ENCODE measurements at regions not wholly inside any gene's neighbourhood (a gene's known extent, or its start where the extent isn't known, plus 50 kb on each side); places are given as distances from the start of the nearest gene placed in this dataset.

DNA sequence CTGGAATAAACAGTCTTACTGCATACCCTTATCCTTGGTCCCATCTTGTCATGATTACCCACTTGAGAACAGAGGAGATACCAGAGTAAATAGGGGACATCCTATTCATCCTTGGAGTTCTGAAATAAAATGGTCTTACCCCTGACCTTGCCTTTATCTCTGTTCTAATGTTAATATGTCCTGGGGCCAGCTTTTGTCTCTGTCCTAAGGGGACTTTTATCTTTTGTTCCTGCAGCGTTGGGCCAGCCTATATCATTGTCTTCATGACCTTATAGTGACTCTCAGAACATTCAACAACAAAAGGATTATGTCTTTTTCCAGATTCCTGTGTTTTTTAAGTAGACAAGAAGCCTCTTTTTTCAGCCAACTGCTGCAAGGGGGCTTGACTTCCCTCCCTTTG lies 1057.5 kb downstream of the LRFN5 start:
- no peak for DNase-seq

DNA sequence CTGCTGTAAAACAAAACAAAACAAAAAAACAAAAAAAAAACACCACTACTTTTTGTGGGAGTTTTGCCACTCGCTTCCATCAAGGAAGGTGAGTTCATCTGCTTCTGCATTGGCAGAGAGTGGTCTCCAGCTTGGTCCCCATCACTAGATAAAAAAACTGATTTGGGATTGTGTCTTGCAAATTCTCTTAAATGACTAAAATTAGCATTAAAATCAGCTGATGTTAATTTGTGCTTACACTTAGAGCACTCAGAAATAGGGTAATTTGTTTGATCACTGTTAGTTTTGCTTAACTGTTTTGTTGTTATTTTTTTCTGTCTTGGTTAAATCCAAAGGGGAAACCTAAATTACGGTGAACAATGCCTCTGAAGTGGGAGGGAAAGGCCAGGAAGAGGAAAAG lies 1048.0 kb downstream of the LRFN5 start:
- DNase-seq = no peak

DNA sequence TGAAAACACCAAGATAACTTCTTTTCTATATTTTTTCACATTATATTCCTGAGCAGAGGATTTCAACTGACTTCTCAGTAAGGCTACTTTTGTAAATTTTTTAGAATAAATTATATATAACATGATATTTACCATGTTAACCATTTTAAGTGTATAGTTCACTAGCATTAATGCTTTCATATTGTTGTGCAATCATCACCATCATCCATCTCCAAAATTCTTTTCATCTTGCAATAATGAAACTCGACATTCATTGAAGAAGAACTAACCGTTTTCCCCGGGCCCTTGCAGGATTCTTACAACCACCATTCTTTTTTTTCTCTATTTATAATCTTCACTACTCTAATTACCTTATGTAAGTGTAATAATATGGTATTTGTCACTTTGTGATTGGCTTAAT lies 1036.1 kb downstream of the LRFN5 start:
- no peak for DNase-seq

DNA sequence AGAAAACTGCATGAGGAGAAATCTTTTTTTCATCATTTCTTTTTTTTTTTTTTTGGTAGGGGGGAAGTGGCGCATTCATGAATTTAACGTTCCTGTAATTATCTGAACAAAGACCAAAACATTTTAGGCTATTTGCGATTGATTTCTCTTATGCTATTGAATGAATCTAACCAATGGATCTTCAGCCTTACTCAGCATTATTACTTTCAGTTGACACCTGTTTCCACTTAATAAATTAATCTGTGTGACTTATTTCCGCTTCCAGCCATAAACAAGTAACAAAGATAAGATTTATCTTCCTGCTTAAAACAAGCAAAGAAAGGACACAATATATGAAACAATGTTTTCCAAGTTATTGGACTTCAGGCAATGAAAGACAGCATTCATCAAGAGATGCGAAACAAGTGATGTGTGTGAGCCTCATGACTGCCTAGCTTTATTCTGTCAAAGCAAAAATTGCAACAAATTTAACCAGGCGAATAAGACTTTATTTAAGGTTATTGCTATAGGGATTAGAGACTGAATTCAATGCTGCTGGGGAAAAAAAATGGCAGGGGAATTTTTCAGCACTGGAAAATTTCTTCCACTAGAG lies 1026.9 kb downstream of the LRFN5 start:
- DNase-seq = no peak

DNA sequence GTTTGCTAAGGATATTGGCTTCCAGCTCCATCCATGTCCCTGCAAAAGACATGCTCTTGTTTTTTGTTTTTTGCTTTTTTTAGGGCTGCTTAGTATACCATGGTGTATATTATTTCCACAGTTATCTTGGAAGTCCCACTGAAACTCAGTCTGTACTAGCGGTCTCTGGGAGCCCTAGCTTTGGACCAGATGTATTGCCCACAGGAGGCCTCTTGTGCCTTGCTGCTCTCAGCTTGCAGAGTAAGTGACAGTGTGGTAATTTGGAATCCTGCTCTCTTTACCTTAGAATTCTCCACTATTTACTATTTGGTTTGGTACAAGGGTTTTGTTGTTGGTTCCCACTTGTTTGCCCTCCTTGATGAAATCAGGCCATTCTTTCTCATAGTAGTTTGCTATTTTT lies 1022.9 kb downstream of the LRFN5 start:
- no peak for DNase-seq

DNA sequence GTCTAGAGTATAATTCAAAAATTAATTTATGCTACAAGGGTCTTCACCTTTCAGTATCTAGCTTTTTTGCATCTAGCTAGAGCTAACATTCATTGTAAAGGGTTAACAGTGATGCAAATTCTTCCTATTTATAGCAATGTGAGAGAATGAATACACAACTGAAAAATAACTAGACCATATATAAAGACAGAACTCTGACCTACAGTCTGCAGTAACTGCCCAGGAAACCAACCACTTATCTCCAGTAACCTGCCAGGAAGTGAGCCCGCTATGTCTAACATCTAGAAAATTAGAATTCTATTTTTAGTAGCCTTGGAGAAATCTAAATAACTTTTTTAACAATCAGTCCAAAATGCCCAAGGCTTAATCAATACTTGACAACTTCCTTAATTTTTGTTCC lies 1021.9 kb downstream of the LRFN5 start:
- DNase-seq = no peak

DNA sequence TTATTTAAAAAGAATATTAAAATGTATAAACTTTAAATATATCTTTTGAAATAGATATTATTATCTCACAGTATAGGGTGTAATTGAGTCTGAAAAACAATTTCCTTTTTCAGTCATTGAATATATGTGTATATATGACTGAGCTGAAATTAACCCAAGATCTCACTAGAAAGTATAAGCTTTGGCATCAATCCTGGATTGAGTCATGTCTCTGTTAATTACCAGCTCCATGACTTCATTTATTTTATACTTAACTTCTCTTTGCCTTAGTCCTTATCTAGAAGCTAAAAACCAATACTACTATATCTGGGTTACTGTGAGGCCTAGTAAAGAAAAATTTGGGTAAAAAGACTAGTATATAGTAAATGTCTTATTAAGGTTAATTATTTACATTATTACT lies 1020.3 kb downstream of the LRFN5 start:
- no peak for DNase-seq

DNA sequence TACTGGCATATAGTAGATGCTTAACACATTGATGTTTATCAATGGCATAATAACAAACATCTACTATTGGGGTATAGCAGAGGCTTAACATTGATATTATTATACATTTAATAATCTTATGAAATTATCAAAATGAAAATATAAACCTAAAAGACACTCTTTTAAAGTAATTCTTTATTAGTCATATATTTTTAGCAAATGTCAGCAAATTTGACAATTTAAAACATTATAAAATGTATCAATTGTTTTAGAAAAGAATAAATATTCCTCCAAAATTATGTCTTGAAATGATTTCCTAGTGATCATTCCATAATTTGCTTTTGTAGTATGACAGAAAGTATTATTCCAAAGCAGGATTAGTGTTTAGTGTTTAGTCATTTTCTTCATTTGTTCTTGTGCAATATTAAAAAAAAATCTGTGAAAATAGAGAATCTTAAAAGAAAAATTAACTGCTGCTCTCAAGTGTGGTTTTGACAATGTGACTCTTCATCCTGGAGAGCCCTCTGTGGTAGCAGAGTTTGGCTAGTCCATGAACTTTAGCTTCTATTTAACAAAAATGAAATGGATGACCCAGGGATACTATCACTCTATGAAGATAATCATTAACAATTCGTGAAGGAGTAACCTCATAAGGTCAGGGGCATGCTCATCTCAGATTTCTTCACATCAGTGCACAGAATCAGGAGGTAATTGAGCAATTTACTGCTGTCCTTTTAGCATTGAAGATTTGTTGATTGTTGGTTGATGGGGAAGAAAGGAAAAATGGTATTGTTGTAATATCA lies 1018.5 kb downstream of the LRFN5 start:
- DNase-seq = no peak

DNA sequence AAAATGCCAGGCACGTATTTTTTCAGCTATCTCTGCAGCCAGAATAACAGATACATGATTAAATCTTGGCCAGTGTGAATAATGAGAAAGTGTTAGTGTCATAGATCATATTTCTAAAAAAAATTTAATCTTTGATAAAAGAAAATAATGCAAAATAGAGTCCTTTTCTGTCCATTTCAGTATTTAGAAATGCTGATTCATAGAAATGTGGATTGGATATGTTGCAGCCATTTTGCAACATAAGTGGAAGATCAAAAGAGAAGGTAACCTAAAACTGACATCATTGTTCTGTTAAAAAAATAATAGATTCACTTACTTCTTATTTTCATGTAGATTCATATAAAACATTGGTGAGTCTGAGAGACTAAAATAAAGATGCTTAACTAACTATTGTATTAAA lies 1010.3 kb downstream of the LRFN5 start:
- no peak for DNase-seq

DNA sequence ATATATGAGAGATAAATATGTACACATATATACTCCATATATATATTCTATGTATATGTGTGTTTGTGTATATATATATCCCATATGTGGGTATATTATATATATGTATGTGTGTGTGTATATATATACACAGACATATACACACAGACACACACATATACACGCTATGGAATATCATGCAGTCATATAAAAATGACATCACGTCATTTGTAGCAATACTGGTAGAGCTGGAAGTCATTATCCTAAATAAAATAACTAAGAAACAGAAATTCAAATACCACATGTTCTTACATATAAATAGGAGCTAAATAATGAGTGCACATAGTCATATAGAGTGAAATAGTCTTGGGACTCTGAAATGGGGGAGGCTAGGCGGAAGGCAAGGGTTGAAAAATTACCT lies 1000.2 kb downstream of the LRFN5 start:
- DNase-seq = no peak

DNA sequence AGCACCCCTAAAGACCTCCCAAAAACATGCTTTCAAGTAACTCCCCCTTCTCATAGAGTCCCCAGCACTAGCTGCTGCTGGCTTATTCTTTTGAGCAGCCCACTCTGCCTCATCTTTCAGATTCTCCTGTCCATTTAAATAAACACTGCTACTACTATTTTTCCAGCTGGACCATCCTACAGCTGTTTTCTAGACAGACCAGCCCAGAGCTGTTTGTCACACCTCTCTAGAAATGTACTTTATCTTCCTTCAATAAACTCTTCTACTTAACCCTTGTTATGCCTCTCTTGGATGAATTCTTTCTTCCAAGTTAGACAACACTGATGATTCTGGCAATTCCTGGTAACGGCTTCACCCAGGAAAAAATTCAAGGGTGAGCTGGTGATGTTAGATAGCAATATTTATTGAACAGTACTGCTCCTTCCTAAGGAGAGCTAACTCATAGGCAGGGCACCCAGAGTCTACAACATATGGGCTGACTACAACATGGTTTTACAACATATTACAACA lies 995.7 kb downstream of the LRFN5 start:
- DNase-seq = no peak

DNA sequence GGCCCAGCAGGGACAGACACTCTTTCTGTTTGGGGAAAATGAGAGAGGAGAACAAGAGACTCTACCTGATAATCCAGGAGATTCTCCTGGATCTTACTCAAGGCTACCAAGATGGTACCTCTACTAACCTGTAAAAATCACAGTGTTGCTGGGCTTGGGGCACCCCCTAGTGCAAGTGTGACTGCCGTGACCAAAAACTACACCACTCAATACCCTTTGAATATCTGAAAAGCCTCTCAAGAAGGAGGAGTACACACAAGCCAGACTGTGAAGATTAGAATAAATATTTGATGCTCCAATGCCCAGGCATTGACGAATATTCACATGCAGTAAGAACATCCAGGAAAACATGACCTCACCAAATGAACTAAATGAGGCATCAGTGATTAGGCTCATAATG lies 965.4 kb downstream of the LRFN5 start:
- no peak for DNase-seq

DNA sequence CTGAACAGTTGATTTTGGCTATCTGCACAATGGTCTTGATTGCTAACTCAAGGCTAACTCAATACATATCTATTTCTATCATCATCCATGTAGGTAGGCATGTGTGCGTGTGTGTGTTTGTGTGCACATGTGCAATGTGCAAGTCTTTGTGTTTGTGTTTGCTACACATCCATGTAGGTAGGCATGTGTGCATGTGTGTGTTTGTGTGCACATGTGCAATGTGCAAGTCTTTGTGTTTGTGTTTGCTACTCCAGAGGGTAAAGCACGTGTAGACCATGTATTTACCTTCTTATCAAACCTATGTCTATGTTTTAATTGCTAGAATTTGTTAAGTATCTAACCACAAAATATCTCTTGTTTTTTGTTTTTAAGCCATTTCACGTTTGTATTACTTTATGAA lies 962.6 kb downstream of the LRFN5 start:
- DNase-seq = no peak

DNA sequence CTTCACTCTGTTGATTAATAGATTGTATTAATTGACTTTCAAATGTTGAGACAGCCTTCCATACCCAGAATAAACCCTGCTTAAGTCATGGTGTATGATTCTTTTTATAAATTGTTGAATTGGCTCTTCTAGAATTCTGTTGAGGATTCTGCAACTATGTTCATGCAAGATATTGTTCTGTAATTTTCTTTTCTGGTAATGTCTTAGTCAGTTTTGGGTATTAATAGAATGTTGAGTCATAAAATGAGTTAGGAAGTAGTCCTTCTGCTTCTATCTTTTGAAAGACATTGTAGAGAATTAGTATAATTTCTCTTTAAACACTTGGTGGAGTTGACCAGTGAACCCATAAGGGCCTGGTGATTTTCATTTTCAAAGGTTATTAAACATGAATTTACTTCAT lies 958.9 kb downstream of the LRFN5 start:
- DNase-seq = no peak

DNA sequence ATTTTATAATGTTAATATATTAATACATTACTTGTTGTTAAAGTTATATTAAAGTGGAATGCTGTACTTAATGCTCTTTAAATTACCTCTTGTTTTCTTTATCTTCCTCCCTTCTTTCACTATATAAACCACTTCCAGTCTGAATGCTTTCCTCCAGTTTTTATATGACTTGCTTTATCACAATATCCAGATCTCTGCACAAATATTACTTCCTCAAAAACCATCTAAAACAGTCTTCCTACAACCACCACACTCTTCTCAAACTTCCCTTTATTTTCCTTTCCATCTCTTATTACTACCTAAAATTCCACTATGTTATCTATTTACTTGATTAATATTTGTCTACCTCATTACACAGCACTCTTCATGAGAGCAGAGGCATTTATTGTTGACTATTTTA lies 956.6 kb downstream of the LRFN5 start:
- DNase-seq = no peak

DNA sequence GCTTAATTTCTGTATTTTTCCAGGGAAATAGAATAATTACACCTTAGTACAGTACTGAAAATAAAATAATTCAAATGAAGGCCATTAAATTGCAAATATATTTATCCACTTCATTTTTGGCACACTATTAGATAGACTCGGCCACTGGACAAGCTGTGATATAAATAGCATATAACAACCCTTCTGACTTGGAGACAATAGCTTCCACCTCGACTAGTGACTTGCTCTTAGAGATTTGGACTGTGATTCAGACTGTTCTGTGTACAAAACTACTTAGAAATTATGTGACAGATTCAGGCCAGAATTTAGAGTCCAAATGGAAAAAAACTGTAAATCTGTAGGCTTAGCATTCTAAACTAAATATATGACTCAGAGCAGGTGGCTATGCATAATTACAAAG lies 949.9 kb downstream of the LRFN5 start:
- no peak for DNase-seq

DNA sequence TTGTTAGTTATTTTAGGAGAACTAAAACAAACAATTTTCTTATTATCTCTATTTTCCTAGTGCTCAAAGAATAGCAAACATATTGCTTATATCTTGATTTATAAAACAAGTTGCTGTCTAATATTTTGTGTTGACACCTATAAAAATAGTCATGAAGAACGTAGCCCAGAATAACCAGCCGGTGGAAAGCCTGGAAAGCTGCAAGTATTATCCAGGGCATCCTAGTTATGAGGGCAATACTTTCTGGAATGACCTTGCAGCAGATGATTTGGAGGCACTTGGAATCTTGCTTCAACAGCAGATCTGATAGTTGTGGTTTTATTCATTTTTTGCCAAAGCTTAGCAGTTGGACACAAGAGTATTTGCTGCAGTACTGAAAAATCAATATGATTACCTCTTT lies 948.7 kb downstream of the LRFN5 start:
- DNase-seq = no peak

DNA sequence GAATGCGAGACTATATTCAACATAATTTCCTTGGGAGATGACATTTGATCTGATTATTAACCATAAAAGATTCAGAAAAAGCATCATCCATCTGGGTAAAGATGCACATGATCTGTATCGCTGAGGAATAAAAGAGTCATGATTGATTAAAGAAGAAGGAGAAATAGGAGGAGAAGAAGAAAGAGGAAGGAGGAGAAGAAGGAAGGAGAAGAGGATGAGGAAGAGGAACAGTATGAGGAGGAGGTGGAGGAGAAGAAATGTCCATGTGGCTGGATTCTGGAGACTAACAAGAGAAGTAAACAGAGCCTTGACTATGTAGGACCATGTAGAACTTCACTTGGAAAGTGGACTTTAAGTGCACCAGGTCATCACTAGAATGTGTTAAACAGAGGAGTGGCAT lies 947.4 kb downstream of the LRFN5 start:
- DNase-seq = no peak

DNA sequence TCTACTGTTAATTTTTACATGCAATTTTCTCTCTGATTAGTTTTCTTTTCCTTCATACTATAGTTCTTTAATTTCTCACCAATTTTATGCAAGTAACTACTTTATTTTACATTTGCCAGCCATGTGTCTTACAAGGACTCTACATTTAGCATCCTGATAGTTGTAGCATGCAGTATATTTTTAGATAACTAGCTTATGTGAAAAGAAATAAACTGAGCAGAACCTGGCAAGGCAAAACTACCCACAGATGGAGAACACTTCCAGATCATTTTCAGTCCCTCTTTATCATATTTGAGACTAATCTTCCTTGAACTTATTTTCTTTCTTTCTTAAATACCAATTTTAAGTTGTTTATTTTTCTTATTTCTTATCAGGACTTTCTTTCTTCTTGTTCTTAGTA lies 943.6 kb downstream of the LRFN5 start:
- no peak for DNase-seq

DNA sequence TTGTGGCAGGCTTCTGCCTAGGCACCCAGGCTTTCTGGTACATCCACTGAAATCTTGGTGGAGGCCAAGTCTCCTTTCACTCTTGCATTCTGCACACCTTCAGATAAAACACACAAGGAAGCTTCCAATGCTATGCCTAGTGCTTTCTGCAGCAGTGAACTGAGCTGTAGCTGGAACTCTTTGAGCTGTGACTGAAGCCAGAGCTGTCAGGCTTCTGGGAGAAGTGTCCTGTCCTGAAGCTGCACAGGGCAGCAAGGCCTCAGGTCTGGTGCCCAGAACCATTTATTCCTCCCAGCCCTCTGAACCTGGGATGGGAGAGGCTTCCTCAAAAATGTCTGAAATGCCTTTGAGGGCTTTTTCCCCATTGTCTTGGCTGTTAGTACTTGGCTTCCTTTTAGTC lies 941.7 kb downstream of the LRFN5 start:
- no peak for DNase-seq

DNA sequence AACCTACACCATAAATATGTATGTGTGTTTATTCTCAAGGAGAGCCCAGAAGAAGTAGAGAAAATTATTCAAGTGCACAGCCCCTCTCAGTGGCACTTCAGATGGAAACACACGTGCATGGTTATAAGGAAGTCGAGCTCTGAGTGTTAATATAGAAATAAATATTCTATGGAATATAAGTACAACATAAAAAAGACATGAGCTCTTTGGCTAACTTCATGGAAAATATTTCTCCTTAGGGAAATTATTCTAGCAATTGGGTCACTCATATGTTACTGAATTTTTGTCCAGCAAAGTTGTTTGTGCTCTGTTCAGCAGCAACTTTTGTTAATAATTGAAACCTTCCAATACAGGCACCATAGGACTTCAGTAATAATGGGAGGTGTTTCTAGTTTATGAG lies 939.0 kb downstream of the LRFN5 start:
- DNase-seq = no peak

DNA sequence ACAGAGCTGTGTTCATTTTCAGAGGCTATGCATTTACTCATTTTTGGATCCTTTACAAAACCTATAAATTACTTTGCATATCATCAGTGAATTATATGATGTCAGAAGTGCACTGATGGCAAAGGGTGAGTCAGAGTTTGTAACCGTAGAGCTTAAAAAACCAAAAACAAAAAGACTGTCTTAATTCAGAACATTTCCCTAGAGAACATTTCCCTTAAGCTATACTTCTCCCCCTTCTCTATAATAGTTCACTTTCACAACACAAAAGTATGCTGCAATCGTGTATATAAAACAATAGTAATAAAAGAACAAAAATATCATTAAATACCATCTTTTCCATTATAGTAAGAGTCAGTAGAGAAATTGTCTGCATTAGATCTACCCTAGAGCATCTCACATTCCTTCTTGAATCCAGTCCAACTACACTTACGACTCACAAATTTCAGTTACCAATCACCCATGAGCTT lies 934.9 kb downstream of the LRFN5 start:
- DNase-seq = no peak

DNA sequence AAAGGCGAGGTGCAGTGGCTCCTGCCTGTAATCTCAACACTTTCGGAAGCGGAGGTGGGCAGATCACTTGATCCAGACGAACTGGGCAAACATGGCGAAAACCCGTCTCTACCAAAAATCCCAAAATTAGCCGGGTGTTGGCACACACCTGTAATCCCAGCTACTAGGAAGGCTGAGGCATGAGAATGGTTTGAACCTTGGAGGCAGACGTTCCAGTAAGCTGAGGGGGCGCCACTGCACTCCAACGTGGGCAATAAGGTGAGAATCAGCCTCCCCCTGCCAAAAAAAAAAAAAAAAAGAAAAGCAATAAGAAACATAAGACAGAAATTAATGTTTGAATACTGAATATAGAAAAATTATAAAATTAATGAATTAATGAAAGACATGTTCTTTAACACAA lies 928.7 kb downstream of the LRFN5 start:
- no peak for DNase-seq

DNA sequence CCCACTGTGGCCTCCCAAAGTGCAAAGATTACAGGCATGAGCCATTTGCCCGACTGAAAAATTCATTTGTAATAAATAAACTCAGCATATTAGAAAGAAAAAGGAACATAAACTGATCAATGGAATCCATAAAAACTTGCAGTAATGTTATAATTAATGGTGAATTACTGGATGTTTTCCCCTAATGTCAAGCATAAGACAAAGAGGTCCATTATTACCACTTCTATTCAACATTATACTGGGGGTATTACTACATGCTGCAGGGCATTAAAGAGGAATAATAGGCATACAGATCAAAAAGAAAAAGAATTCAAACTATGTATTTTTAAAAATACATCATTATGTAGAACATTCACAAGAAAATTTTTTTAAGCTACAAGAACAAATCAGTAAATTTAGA lies 926.8 kb downstream of the LRFN5 start:
- DNase-seq = no peak

DNA sequence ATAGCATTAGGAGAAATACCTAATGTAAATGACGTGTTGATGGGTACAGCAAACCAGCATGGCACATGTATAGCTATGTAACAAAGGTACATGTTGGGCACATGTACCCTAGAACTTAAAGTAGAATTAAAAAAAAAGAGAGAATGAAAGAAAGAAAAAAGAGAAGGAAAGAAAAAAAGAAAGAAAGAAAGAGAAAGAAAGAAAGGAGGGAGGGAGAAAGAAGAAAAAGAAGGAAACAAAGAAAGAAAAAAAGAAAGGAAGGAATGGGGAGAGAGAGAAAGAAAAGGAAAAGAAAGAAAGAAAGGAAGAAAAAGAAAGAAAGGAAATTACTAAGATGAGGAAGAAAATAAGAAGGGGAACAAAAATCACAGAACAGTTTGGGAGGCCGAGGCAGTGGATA lies 925.5 kb downstream of the LRFN5 start:
- DNase-seq = no peak

Data from GF-D8 (cell line).